SK-N-DZ (cell line): ENCODE measurements at regions not wholly inside any gene's neighbourhood (a gene's known extent, or its start where the extent isn't known, plus 50 kb on each side); places are given as distances from the start of the nearest gene placed in this dataset.

Source experiments
- DNase-seq: peaks from one replicate; pipeline ENCODE4 v3.0.0-alpha.2; 2015; ENCODE audit warnings: low spot score

GRCh38 chrX:39756086-39756883, 341.5 kb downstream of the BCOR start:
- no peak for DNase-seq

GRCh38 chrX:39757971-39758370, 339.8 kb downstream of the BCOR start:
- no peak for DNase-seq

DNA sequence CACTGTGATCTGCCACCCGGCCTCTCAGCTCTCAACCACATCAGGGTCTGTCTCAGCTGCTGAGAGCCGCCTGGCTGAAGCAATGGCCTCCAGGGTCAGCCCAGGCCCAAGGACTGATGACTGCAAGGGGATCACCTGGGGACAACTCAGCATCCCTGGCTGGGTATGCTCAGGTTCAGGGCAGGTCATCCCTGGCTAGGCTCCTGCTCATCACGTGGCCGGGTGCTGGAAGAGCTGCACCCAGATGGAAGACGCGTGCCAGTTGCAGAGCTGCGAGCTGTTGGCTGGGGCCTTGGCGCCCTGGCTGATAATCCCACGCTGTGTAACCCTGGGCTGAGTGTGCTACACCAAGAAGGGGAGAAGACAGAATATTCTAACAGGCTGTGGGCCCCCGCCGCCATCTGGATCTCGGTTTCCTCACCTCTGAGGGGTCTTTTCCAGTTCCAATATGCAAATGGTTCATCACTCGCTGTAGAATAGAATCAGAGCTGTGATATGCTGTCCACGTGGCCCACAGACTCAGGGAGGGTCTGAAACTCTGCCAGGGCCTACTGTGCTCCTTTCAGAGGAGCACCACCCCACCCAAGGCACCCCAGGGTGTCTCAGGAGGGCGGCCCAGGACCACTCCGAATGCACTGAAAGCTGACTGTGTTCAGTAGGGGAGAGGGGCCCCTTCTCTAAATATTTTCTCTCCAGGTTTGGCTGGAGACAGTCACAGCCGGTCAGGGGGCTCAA, 338.8 kb downstream of the BCOR start:
- DNase-seq, result no peak

DNA sequence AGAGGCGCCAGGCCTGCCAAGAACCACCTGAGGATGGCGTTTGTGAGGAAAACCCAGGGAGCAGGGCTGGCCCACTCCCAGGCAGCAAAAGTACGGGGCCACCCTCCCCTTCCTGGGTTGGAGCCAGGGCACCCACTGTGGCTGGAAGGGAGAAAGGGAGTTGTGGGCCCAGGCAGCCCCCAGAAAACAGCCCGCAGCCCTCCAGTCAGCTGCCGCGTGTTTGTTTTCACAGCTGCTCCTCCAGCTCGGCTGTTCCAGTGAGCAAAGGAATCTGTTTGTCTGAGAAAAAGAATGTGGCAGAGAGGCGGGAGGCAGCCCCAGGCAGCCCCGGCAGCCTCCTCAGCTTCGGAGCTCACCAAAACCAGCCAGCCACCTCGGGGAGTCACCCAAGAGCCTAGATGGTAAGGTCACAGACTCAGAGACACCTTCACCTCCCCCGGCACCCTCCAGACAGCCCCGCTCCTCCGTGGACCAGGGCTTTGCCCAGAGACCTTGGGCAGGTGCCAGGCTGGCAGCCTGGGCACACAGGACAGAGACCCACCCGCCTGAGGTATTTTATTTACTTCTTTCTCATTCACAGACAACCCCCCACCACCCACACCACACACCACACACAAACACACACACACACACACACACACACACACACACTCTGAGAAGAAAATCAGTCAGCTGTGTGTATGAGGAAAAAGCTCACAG, 338.1 kb downstream of the BCOR start:
- DNase-seq, result no peak

DNA sequence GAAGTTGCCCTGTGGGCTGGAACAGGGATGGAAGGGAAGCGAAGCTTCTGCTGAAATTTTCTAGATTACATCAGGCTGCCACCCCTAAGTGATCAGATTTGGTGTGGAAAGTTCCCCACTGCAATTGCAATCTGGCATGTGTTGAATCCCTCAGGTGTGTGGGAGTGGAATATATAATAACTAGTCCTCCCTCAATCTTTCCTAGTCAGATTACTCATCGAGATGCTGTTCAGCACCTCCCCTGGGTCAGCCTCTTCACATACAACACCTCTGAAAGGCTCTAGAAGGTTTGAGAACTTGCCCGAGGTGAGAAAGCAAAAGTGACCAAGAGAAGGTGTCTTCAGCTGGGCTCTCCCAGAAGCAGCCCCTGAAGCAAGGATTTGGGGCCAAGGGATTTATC, 336.8 kb downstream of the BCOR start:
- no peak for DNase-seq

DNA sequence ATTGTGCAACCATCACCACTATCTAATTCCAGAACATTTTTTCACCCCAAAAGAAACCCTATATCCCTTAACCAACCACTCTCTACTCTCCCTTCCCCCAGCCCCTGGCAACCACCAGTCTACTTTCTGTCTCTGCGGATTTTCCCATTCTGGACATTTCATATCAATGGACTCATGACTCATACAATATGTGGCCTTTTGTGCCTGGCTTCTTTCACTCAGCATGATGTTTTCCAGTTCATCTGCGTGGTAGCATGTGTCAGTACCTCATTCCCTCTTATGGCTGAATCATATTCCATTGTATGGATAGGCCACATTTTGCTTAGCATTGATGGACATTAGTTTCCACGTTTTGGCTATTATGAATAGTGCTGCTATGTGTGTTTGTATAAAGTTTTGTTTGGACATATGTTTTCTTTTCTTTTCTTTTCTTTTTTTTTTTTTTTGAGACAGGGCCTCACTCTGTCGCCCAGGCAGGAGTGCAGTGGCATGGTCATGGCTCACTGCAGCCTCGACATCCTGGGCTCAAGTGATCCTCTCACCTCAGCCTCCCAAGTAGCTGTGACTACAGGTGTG, 335.4 kb downstream of the BCOR start:
- no peak for DNase-seq

- no peak for DNase-seq
Observed at GRCh38 chrX:39764441-39764914, 333.3 kb downstream of the BCOR start.

GRCh38 chrX:39765327-39765726, 332.4 kb downstream of the BCOR start:
- DNase-seq, result no peak

GRCh38 chrX:39766085-39766726, 331.6 kb downstream of the BCOR start:
- no peak for DNase-seq

GRCh38 chrX:39766855-39767254, 330.9 kb downstream of the BCOR start:
- DNase-seq, result no peak

GRCh38 chrX:39767446-39767845, 330.3 kb downstream of the BCOR start:
- DNase-seq, result no peak

GRCh38 chrX:39769748-39770147, 328.0 kb downstream of the BCOR start:
- DNase-seq, result no peak

GRCh38 chrX:39771089-39771488, 326.7 kb downstream of the BCOR start:
- DNase-seq, result no peak

DNA sequence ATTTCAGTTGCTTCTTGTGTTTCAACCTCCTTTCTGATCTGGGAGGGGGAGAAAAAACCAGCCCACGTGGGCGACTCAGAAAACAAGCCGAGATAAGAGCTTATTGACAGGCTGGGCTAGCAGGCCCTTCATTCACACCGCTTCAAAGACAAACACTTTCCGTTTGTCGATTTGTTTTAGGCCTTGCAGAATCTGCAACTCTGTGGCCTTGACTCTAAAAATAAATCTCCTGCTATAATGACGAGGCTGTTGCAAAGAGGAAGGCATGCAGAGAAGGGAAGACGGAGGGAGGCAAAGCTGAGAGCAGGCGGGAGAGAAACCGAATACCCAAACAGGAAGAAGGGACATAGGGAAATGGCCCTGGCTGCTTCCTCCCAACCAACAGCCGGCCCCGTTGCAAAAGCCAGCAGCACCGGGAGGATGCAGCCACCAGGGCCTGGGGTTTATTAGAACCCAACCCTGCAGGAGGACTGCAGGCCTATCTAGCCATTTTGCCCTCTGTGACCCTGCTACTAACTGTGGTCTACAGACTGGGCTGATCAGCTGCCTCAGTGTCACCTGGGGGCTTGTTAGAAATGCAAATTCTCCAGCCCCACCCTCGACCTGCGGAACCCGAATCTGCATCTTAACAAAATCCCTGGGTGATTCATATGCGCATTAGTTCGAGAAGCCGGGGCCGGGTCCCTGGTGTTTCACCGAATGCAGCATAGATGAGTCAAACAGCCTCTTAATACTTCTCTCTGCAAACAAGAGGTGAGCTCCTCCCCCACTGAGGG, 325.5 kb downstream of the BCOR start:
- no peak for DNase-seq

DNA sequence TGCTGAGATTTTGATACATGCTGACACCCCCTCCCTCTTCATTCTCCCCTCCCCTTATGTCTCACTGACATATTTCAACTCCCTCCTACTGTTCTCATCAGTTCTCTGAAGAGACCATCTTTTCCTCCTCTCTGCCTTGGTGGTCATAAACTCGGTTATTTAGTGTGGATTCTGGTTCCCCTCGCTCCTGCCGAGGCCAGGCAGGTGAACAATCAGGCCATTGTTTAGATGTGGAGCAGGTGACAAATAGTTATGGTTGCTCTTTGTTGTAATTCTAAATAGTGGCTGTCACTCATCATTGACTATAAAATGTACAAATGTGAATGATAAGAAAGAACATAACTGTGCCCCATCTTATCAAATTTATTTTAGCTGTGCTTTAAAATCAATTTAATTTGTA, 324.6 kb downstream of the BCOR start:
- no peak for DNase-seq

- DNase-seq, result no peak
Observed at GRCh38 chrX:39773923-39774773, 323.6 kb downstream of the BCOR start.

- DNase-seq, result no peak
Observed at GRCh38 chrX:39774774-39775328, 322.9 kb downstream of the BCOR start.

DNA sequence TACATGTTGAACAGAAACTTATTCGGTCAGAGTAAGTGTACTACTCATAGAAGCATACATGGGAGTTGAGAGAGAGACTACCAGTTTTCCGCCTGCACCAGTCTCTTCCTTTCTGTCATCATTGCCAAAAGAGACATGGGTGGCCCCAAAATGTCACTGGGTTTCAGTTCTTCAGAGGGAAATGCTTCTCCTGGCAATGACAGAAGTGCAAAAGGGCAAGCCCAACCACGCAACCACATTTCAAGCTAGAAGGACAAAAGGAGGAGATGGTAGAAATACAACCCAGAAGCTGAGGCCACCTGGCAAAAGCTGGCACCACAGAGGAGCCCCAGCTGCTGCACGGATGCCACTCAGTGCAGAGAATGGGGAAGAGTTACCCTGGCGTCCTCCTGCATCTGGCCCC, 320.1 kb downstream of the BCOR start:
- DNase-seq, result no peak
